H9 (cell line): ENCODE measurements at regions not wholly inside any gene's neighbourhood (a gene's known extent, or its start where the extent isn't known, plus 50 kb on each side); places are given as distances from the start of the nearest gene placed in this dataset.
"Not testable (repeated sequence)": the region's sequence is repeated elsewhere in the genome, so short reads cannot be mapped to it uniquely, and the experiment has no call there.

Source experiments
- DNase-seq: peaks from one replicate; pipeline ENCODE4 v3.0.0-alpha.2; 2017
- H2AFZ ChIP-seq: one replicate; pipeline ENCODE4 v1.6.1; 2013; ENCODE audit warnings: mild to moderate bottlenecking, low read length, control low read depth, moderate library complexity
- H2AK5ac ChIP-seq: 2 replicates; pipeline ENCODE4 v1.6.1; 2013; ENCODE audit warnings: low read length, control low read depth, mixed read lengths; ENCODE audit not compliant: insufficient read length
- H2BK120ac ChIP-seq: one replicate; pipeline ENCODE4 v1.6.1; 2013; ENCODE audit warnings: low read depth, mild to moderate bottlenecking, low read length, control low read depth, inconsistent platforms; ENCODE audit not compliant: poor library complexity, severe bottlenecking
- H2BK12ac ChIP-seq: 2 replicates; pipeline ENCODE4 v1.6.1; 2013; ENCODE audit warnings: low read length, control low read depth, mixed read lengths, low read depth; ENCODE audit not compliant: insufficient read length
- H2BK15ac ChIP-seq: 2 replicates; pipeline ENCODE4 v1.6.1; 2013; ENCODE audit warnings: low read depth, low read length, control low read depth
- H2BK20ac ChIP-seq: one replicate; pipeline ENCODE4 v1.6.1; 2013; ENCODE audit warnings: low read depth, mild to moderate bottlenecking, low read length, control low read depth, inconsistent platforms; ENCODE audit not compliant: poor library complexity, severe bottlenecking
- H2BK5ac ChIP-seq: 2 replicates; pipeline ENCODE4 v1.6.1; 2013; ENCODE audit warnings: low read length, control low read depth, mixed read lengths; ENCODE audit not compliant: insufficient read length
- H3K14ac ChIP-seq: 2 replicates; pipeline ENCODE4 v1.6.1; 2013; ENCODE audit warnings: low read length, control low read depth; ENCODE audit not compliant: insufficient read depth
- H3K18ac ChIP-seq: 2 replicates; pipeline ENCODE4 v1.6.1; 2013; ENCODE audit warnings: low read depth, mild to moderate bottlenecking, mixed read lengths, low read length, control low read depth; ENCODE audit not compliant: insufficient read length
- H3K23ac ChIP-seq: 2 replicates; pipeline ENCODE4 v1.6.1; 2013; ENCODE audit warnings: low read length, control low read depth, mixed read lengths, low read depth; ENCODE audit not compliant: insufficient read length
- H3K23me2 ChIP-seq: 2 replicates; pipeline ENCODE4 v1.6.1; 2013; ENCODE audit warnings: low read depth, mild to moderate bottlenecking, mixed read lengths, low read length, control low read depth; ENCODE audit not compliant: insufficient read length, poor library complexity, severe bottlenecking
- H3K27ac ChIP-seq: 2 replicates; pipeline ENCODE4 v1.5.1; 2013; ENCODE audit warnings: low read length, control low read depth, mixed read lengths, low read depth; ENCODE audit not compliant: insufficient read length
- H3K27me3 ChIP-seq: 2 replicates; pipeline ENCODE4 v1.6.1; 2013; ENCODE audit warnings: low read length, control low read depth, inconsistent platforms; ENCODE audit not compliant: insufficient read depth
- H3K4ac ChIP-seq: 2 replicates; pipeline ENCODE4 v1.6.1; 2013; ENCODE audit warnings: low read depth, mild to moderate bottlenecking, control low read depth, inconsistent platforms, low read length, moderate library complexity
- H3K4me1 ChIP-seq: 2 replicates; pipeline ENCODE4 v1.6.1; 2013; ENCODE audit warnings: low read length, control low read depth, inconsistent platforms; ENCODE audit not compliant: insufficient read depth
- H3K4me2 ChIP-seq: 2 replicates; pipeline ENCODE4 v1.6.1; 2013; ENCODE audit warnings: low read length, control low read depth, mixed read lengths; ENCODE audit not compliant: insufficient read length, insufficient read depth
- H3K56ac ChIP-seq: 2 replicates; pipeline ENCODE4 v1.6.1; 2013; ENCODE audit warnings: low read depth, mild to moderate bottlenecking, mixed read lengths, low read length, control low read depth; ENCODE audit not compliant: insufficient read length
- H3K79me1 ChIP-seq: 2 replicates; pipeline ENCODE4 v1.6.1; 2013; ENCODE audit warnings: low read depth, mild to moderate bottlenecking, moderate library complexity, low read length, control low read depth, inconsistent platforms; ENCODE audit not compliant: insufficient read depth, poor library complexity, severe bottlenecking
- H3K79me2 ChIP-seq: 2 replicates; pipeline ENCODE4 v1.6.1; 2013; ENCODE audit warnings: low read length, control low read depth, inconsistent platforms; ENCODE audit not compliant: insufficient read depth
- H3K9ac ChIP-seq: 2 replicates; pipeline ENCODE4 v1.6.1; 2013; ENCODE audit warnings: low read length, control low read depth, mixed read lengths; ENCODE audit not compliant: insufficient read length; ENCODE audit errors: extremely low read depth
- H3K9me3 ChIP-seq: one replicate; pipeline ENCODE4 v1.6.1; 2013; ENCODE audit warnings: low read depth, low read length, inconsistent platforms; ENCODE audit not compliant: control insufficient read depth
- H3T11ph ChIP-seq: one replicate; pipeline ENCODE4 v1.6.1; 2013; ENCODE audit warnings: mild to moderate bottlenecking, low read length, control low read depth, inconsistent platforms
- H4K20me1 ChIP-seq: one replicate; pipeline ENCODE4 v1.6.1; 2013; ENCODE audit not compliant: control insufficient read depth, insufficient read length, insufficient read depth
- H4K5ac ChIP-seq: 2 replicates; pipeline ENCODE4 v1.6.1; 2013; ENCODE audit warnings: low read depth, mild to moderate bottlenecking, mixed read lengths, low read length, control low read depth; ENCODE audit not compliant: insufficient read length
- H4K8ac ChIP-seq: replicated peaks from 2 replicates; pipeline ENCODE4 v1.6.1; 2013; ENCODE audit warnings: low read length, control low read depth, mixed read lengths, low read depth; ENCODE audit not compliant: insufficient read length
- H4K91ac ChIP-seq: 2 replicates; pipeline ENCODE4 v1.6.1; 2013; ENCODE audit warnings: low read depth, mild to moderate bottlenecking, moderate library complexity, mixed read lengths, low read length, control low read depth; ENCODE audit not compliant: insufficient read length
- H3K27ac Mint-ChIP-seq, 3 experiments: 2 replicates in 2 of 3; 3 replicates in 1 of 3; pipeline ENCODE4 v1.8.0; 2020 to 2021; ENCODE audit warnings: mixed read lengths in 3 of 3, mild to moderate bottlenecking in 1 of 3, moderate library complexity in 1 of 3
- H3K27me3 Mint-ChIP-seq: 2 replicates; pipeline ENCODE4 v1.8.0; 2021; ENCODE audit warnings: low read depth, mild to moderate bottlenecking, moderate library complexity, mixed read lengths
- H3K36me3 Mint-ChIP-seq, 3 experiments: 2 replicates in 2 of 3; 3 replicates in 1 of 3; pipeline ENCODE4 v1.8.0; 2020 to 2021; ENCODE audit warnings: low read depth in 3 of 3, mixed read lengths in 3 of 3; ENCODE audit not compliant: insufficient read depth in 1 of 3
- H3K4me1 Mint-ChIP-seq, 2 experiments: 2 replicates each; pipeline ENCODE4 v1.8.0; 2020; ENCODE audit warnings: mixed read lengths in 2 of 2
- H3K4me3 Mint-ChIP-seq, 2 experiments: 2 replicates in 1 of 2; 3 replicates in 1 of 2; pipeline ENCODE4 v1.8.0; 2020 to 2021; ENCODE audit warnings: mild to moderate bottlenecking in 2 of 2, mixed read lengths in 2 of 2, moderate library complexity in 1 of 2
- H3K9me3 Mint-ChIP-seq, 2 experiments: 2 replicates in 1 of 2; 3 replicates in 1 of 2; pipeline ENCODE4 v1.8.0; 2020; ENCODE audit warnings: mild to moderate bottlenecking in 2 of 2, mixed read lengths in 2 of 2, moderate library complexity in 1 of 2
- WGBS: extraction: QIAGEN DNeasy Blood & Tissue Kit; methylation state at CpG from one replicate; pipeline ENCODE4 v1.1.7; 2013; ENCODE audit warnings: missing lambda C conversion rate, low lambda C conversion rate, mixed read lengths; ENCODE audit not compliant: insufficient read length; ENCODE audit errors: extremely low coverage; 5-methylcytosine and 5-hydroxymethylcytosine counted together

DNA sequence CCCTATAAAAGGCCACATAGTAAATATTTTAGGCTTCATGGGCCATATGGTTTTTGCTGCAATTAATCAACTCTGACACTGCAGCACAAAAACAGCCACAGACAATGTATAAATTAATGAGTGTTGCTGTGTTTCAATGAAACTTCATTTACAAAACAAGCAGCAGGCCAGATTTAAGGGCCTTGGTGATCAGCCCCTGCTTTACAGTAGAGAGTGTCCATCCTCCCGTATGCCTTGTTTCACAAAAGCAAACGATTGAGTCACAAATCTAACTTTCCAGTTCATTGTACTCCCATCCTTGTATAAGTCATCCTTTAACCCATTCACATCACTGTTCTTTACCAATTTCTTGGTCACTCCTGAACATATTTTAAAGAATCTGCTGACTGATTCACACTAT lies 94.3 kb upstream of the NOX4 start:
- not testable (repeated sequence) for H3K79me1 ChIP-seq, H3K23ac ChIP-seq, H3K14ac ChIP-seq, H2AFZ ChIP-seq, H2BK15ac ChIP-seq, H2BK120ac ChIP-seq, H3K4me2 ChIP-seq, H3K36me3 Mint-ChIP-seq, H3K9me3 ChIP-seq, H3K4ac ChIP-seq, DNase-seq, H3K27me3 ChIP-seq, H4K5ac ChIP-seq, H4K91ac ChIP-seq, H3K18ac ChIP-seq, H3K56ac ChIP-seq, H3K4me3 Mint-ChIP-seq, H3K79me2 ChIP-seq, H2BK20ac ChIP-seq, H4K20me1 ChIP-seq, H3K9me3 Mint-ChIP-seq, H2BK12ac ChIP-seq, H3K23me2 ChIP-seq, H3T11ph ChIP-seq, H3K27ac ChIP-seq, H2BK5ac ChIP-seq, H3K27me3 Mint-ChIP-seq, H3K4me1 ChIP-seq, H4K8ac ChIP-seq, H3K9ac ChIP-seq, H3K27ac Mint-ChIP-seq, H2AK5ac ChIP-seq
- peaks cover 7 to 11% of the 10 kb centered on the region in 2 experiments for H3K4me1 Mint-ChIP-seq
- whole genome bisulfite sequencing: no CpG with 5 or more reads among the region's 2 CpGs

DNA sequence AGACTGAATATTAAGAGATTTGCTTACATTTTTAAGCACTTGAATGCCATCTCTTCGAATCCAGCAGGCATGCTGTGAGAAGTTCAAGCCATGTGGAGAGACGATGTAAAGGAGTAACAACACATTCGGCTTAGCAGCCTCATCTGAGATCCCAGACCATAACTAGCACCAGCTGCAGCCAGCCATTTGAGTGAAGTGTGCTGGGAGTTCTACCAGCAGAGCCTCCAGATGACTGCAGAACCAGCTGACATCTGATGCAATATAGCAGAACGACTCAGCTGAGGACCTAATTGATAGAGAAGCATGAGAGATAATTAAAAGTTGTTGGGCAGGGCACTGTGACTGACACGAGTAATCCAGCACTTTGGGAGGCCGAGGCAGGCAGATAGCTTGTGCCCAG lies 98.2 kb upstream of the NOX4 start:
- H3K27me3 ChIP-seq, H3K4me2 ChIP-seq, H3K56ac ChIP-seq, H2BK15ac ChIP-seq, DNase-seq, H2BK12ac ChIP-seq, H4K91ac ChIP-seq, H3K4me3 Mint-ChIP-seq, H3K9me3 ChIP-seq, H3K4me1 ChIP-seq, H3K14ac ChIP-seq, H2BK20ac ChIP-seq, H3K4ac ChIP-seq, H2BK120ac ChIP-seq, H3T11ph ChIP-seq, H4K8ac ChIP-seq, H2AK5ac ChIP-seq, H4K5ac ChIP-seq, H3K27me3 Mint-ChIP-seq, H3K36me3 Mint-ChIP-seq, H3K23ac ChIP-seq, H3K23me2 ChIP-seq, H2BK5ac ChIP-seq, H3K18ac ChIP-seq, H4K20me1 ChIP-seq, H3K9me3 Mint-ChIP-seq, H3K27ac ChIP-seq, H3K79me2 ChIP-seq, H3K9ac ChIP-seq, H2AFZ ChIP-seq, H3K79me1 ChIP-seq: not testable (repeated sequence)
- no CpG with 5 or more reads among the region's 6 CpGs for WGBS
- peak overlapping the region in 1 of 3 experiments; percentile 52; a peak in 2 of 7 replicates for H3K27ac Mint-ChIP-seq
- H3K4me1 Mint-ChIP-seq: peaks cover 7 to 11% of the 10 kb centered on the region in 2 experiments
